Femur (tissue), 1 donor: ENCODE measurements at regions not wholly inside any gene's neighbourhood (a gene's known extent, or its start where the extent isn't known, plus 50 kb on each side); places are given as distances from the start of the nearest gene placed in this dataset.
A peak's percentile ranks its signal among the peaks of the same experiment; 100 is the strongest.

Source experiments
- DNase-seq: peaks from one replicate; pipeline ENCODE4 v3.0.0-alpha.2; 2017

- no peak for DNase-seq
These were observed 321.4 kb upstream of the TNRC6C start for GRCh38 chr17:77636835-77637817.

- DNase-seq: no peak
These were observed 320.5 kb upstream of the TNRC6C start for GRCh38 chr17:77637818-77638575.

GRCh38 chr17:77640252-77640651 lies 318.3 kb upstream of the TNRC6C start:
- DNase-seq: no peak

- DNase-seq: no peak
These were observed 317.4 kb upstream of the TNRC6C start for GRCh38 chr17:77640916-77641605.

DNA sequence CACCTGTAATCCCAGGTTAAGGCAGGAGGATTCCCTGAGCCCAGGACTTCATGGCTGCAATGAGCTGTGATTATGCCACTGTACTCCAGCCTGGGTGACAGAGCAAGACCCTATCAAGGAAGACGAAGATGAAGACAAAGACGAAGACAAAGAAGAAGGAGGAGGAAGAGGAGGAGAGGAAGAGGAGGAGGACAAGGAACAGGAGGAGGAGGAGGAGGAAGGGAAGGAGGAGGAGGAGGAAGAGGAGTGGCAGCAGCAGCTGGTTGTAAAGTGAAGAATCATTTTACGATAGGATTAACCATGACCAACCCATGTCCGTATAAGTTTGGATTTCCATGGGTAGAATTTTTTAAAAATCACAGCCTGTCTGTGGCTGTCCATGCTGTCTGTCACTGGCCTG lies 316.8 kb upstream of the TNRC6C start:
- no peak for DNase-seq

DNA sequence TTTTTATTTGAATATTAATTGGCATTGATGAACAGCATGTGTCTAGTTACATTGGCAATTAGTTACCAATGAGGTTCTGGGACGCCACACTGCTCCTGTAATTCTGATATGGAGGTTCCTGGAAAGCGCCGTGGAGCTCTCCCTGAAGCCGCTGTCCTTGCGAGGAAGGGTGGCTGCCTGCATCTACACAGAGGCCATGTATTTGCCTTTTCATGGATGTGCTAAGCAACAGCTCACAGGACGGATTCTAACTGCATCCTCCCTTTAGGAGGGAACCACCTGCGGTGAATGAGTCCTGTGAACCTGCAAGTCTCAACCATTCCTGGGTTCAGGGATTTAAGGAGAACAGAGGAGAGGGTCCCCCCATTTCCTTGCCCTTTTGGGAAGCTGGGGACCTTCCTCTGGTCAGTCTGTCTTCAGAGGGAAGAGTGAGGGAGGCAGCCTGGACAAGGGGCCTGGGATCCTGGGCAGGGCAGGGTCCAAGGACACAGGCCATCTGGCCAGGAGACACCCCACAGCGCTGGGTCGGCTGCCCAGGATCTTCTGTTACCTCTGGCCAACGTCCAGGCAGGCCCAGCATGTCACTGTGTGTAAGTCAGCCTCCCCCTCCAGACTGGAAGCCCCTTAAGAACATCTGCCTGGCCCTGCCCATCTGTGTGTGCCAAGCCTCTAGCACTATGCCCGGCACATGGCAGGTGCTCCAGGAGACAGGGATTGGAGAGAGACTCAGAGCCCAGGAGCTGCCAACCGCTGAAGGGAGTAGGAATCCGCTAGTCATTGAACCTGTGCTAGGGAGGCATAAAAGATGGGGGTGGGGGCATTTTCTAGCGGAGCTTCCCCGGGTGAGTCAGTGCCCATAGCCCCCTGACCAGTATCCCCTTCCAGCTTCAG lies 314.1 kb upstream of the TNRC6C start:
- DNase-seq: no peak

- DNase-seq: peak; percentile 37
These were observed 313.1 kb upstream of the TNRC6C start for GRCh38 chr17:77645072-77646045.

- no peak for DNase-seq
These were observed 312.5 kb upstream of the TNRC6C start for GRCh38 chr17:77646046-77646430.

GRCh38 chr17:77647531-77647930 lies 311.0 kb upstream of the TNRC6C start:
- no peak for DNase-seq

- DNase-seq: no peak
These were observed 308.7 kb upstream of the TNRC6C start for GRCh38 chr17:77649717-77650211.

DNA sequence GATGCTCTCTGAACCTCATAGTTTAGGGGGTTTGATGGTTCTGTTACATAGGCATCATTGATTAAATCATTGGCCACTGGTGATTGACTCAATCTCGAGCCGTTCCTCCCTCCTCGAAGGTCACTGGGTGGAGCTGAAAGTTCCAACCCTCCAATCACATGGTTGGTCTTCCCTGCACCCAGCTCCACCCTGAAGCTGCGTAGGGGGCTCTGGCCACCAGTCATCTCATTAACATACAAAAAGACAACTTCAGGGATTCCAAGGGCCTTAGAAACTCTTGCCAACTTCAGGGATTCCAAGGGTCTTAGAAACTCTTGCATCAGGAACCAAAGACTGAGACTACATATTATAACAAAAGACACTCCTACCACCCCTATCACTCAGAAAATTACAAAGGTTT lies 306.5 kb upstream of the TNRC6C start:
- no peak for DNase-seq

- DNase-seq: no peak
These were observed 304.2 kb upstream of the TNRC6C start for GRCh38 chr17:77654296-77654695.

GRCh38 chr17:77654850-77655249 lies 303.7 kb upstream of the TNRC6C start:
- DNase-seq: no peak

GRCh38 chr17:77656054-77656453 lies 302.4 kb upstream of the TNRC6C start:
- DNase-seq: no peak

GRCh38 chr17:77657839-77658238 lies 300.7 kb upstream of the TNRC6C start:
- no peak for DNase-seq

DNA sequence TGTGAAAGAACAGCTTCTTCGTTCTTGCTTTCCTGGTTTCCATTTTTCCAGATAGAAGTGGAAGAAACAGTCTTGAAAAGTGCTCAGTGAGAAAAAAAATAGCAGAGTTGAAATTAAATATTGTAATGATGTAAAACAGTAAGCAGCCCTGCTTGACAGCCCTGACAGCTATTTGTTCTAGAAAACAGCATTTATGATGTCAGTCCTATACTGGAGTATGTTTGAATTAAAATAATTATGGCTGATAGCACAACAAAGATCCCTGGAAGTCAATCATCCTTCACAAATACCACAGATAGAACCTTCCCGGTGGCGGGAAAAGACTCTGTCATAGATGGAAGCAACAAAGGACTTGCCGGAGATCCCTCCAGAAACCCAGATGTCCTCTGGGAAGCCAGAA lies 298.0 kb upstream of the TNRC6C start:
- DNase-seq: no peak

DNA sequence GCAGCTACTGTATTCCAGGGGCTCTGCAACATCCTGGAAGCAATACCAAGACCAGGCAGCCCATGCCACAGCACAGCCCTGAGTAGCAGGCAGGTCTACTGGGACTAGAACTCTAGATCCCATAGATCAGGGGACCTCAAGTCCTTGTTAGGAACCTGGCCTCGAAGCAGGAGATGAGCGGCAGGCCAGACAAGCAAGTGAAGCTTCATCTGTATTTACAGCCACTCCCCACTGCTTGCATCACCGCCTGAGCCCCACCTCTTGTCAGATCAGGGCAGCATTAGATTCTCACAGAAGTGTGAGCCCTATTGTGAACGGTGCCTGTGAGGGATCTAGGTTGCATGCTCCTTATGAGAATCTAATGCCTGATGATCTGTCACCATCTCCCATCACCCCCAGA lies 295.7 kb upstream of the TNRC6C start:
- no peak for DNase-seq

DNA sequence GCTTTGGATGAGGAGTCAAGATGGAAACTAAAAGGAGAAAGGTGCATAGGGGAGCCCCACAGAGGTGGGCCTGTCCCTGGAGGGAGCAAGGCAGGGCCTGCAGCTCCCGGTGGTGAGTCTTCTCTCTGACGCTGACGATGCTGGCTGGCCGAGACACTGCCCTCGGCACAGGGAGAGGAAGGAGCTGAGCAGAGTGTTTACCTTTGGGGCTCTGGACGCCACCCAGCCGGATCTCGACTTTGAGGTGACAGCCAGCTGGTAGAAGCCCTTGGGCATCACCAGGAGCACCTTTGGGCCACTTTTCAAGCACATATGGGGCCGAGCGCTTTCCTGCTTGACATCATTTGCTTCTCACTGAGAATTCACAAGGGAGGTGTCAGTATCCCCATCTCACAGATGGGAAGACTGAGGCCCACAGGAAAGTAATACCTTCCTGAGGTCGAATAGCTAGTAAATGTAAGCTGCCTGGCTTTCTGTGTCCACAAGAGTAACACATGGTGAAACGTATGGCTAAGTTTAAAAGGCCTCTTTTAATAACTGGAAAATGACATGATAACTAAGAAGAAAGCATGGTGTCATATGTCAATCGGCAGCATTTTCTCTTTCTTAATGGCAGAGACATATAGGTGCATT lies 294.3 kb upstream of the TNRC6C start:
- no peak for DNase-seq

- no peak for DNase-seq
These were observed 292.7 kb upstream of the TNRC6C start for GRCh38 chr17:77665833-77666232.

- DNase-seq: no peak
These were observed 292.0 kb upstream of the TNRC6C start for GRCh38 chr17:77666462-77666861.
